Common myeloid progenitor, CD34-positive (primary cell): ENCODE measurements at regions not wholly inside any gene's neighbourhood (a gene's known extent, or its start where the extent isn't known, plus 50 kb on each side); places are given as distances from the start of the nearest gene placed in this dataset.

Experiments used
- CTCF ChIA-PET: fragments of 350-600 bp; sonication (Branson Sonifier 250); formaldehyde crosslinking; loops from one replicate; lab custom pipeline; 2021; ENCODE audit warnings: antibody characterized with exemption; lab: Charles Lee
- POLR2A ChIA-PET: fragments of 350-600 bp; sonication (Branson Sonifier 250); formaldehyde crosslinking; loops from one replicate; lab custom pipeline; 2021; ENCODE audit warnings: antibody characterized with exemption; lab: Charles Lee
- DNase-seq, 3 donors: peaks; one replicate each; pipeline versions ENCODE4 v3.0.0 to v3.0.0-alpha.2; 2013
- H3K27ac ChIP-seq, 2 experiments: 1 replicate in 1 of 2; 2 replicates in 1 of 2; pipeline ENCODE4 v1.7.0; 2013; ENCODE audit warnings: inconsistent platforms in 2 of 2, low read length in 2 of 2, mild to moderate bottlenecking in 2 of 2, low read depth in 1 of 2, moderate library complexity in 1 of 2; ENCODE audit not compliant: severe bottlenecking in 2 of 2, insufficient read depth in 1 of 2, poor library complexity in 1 of 2
- H3K27me3 ChIP-seq, 5 experiments: replicated peaks in 2 of 5; 1 replicate in 3 of 5; 2 replicates in 2 of 5; pipeline versions ENCODE4 v1.6.1 to v1.7.0; 2013; ENCODE audit warnings: low read length in 4 of 5, mild to moderate bottlenecking in 2 of 5, moderate library complexity in 2 of 5, inconsistent platforms in 1 of 5; ENCODE audit not compliant: insufficient read depth in 5 of 5, control insufficient read depth in 4 of 5
- H3K36me3 ChIP-seq, 4 experiments: 1 replicate in 2 of 4; 2 replicates in 2 of 4; pipeline versions ENCODE4 v1.6.1 to v1.7.0; 2013; ENCODE audit warnings: low read length in 3 of 4, control low read depth in 1 of 4, mild to moderate bottlenecking in 1 of 4; ENCODE audit not compliant: control insufficient read depth in 4 of 4, insufficient read depth in 4 of 4
- H3K4me1 ChIP-seq, 4 experiments: 1 replicate in 3 of 4; 2 replicates in 1 of 4; pipeline versions ENCODE4 v1.6.1 to v1.7.1; 2013; ENCODE audit warnings: low read length in 3 of 4, mild to moderate bottlenecking in 3 of 4, control low read depth in 1 of 4, inconsistent platforms in 1 of 4, moderate library complexity in 1 of 4; ENCODE audit not compliant: control insufficient read depth in 4 of 4, insufficient read depth in 4 of 4; ENCODE audit errors: control extremely low read depth in 1 of 4
- H3K4me3 ChIP-seq, 7 experiments: 1 replicate in 4 of 7; 2 replicates in 3 of 7; pipeline versions ENCODE4 v1.5.1 to v1.7.0; 2013; ENCODE audit warnings: mild to moderate bottlenecking in 7 of 7, low read length in 6 of 7, moderate library complexity in 6 of 7, inconsistent platforms in 2 of 7, low read depth in 2 of 7, control low read depth in 1 of 7; ENCODE audit not compliant: insufficient read depth in 4 of 7, control insufficient read depth in 1 of 7; ENCODE audit errors: extremely low read depth in 1 of 7
- H3K9me3 ChIP-seq, 5 experiments: 1 replicate in 4 of 5; 2 replicates in 1 of 5; pipeline versions ENCODE4 v1.6.1 to v1.7.1; 2013; ENCODE audit warnings: low read length in 4 of 5, mild to moderate bottlenecking in 2 of 5, inconsistent platforms in 1 of 5, low read depth in 1 of 5, moderate library complexity in 1 of 5; ENCODE audit not compliant: control insufficient read depth in 4 of 5, insufficient read depth in 2 of 5; ENCODE audit errors: control extremely low read depth in 1 of 5
- WGBS: methylation state at CpG from one replicate; pipeline ENCODE4 v1.1.5; 2013; ENCODE audit not compliant: insufficient coverage; 5-methylcytosine and 5-hydroxymethylcytosine counted together

DNA sequence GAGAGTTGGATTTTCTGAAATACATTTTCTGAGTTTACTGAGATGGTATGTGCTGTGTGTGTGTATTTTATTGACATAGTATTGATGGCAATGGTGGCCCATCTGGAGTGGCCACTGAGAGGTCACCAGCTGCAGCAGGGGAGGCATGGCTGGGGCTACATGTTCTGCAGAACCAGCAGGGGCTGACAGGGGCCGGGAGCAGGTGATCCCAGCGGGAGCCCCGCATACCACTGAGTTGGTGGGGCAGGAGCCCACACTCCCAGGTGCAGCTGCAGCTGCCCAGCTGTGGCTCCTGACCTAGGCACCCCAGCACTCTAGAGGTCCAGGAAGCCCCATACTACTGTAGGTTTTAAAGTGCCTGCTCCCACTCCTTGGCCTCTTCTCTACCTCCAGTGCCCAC is 1044.2 kb upstream of the CDH9 start:
- H3K36me3 ChIP-seq, result no peaks in the 10 kb centered on the region
- CTCF ChIA-PET, result no interaction called here
- no peaks in the 10 kb centered on the region for H3K9me3 ChIP-seq
- H3K4me1 ChIP-seq, result no peaks in the 10 kb centered on the region
- no peak overlapping the region for H3K27ac ChIP-seq
- 100% methylated on average over 3 of the region's 3 CpGs for WGBS
- POLR2A ChIA-PET, result no interaction called here
- no peak overlapping the region for H3K4me3 ChIP-seq
- no peaks in the 10 kb centered on the region for H3K27me3 ChIP-seq
- no peak for DNase-seq

DNA sequence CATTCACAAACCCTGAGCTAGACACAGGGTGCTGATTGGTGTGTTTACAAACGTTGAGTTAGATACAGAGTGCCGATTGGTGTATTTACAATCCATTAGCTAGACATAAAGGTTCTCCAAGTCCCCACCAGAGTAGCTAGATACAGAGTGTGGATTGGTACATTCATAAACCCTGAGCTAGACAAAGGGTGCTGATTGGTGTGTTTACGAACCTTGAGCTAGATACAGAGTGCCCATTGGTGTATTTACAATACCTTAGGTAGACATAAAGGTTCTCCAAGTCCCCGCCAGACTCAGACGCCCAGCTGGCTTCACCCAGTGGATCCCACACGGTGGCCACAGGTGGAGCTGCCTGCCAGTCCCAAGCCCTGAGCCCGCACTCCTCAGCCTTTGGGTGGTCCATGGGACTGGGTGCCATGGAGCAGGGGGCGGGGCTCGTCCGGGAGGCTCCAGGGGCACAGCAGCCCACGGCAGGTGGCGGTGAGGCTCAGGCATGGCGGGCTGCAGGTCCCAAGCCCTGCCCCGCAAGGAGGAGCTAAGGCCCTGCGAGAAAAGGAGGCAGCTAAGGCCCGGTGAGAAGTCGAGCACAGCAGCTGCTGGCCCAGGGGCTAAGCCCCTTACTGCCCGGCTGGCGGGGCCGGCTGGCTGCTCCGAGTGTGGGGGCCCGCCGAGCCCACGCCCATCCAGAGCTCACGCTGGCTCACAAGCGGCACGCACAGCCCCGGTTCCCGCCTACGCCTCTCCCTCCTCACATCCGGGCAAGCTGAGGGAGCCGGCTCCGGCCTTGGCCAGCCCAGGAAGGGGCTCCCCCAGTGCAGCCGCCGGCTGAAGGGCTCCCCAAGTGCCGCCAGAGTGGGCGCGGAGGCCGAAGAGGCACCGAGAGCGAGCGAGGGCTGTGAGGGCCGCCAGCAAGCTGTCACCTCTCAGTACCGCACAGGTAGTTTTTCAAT is 1039.2 kb upstream of the CDH9 start:
- CTCF ChIA-PET, result no interaction called here
- H3K9me3 ChIP-seq, result peaks cover 0 to 4% (median 0%) of the 10 kb centered on the region in 5 experiments
- DNase-seq, result no peak
- POLR2A ChIA-PET, result no interaction called here
- H3K27ac ChIP-seq, result no peak overlapping the region
- H3K27me3 ChIP-seq, result no peaks in the 10 kb centered on the region
- no peaks in the 10 kb centered on the region for H3K36me3 ChIP-seq
- H3K4me3 ChIP-seq, result no peak overlapping the region
- WGBS, result 97% methylated on average over 33 of the region's 44 CpGs
- no peaks in the 10 kb centered on the region for H3K4me1 ChIP-seq

DNA sequence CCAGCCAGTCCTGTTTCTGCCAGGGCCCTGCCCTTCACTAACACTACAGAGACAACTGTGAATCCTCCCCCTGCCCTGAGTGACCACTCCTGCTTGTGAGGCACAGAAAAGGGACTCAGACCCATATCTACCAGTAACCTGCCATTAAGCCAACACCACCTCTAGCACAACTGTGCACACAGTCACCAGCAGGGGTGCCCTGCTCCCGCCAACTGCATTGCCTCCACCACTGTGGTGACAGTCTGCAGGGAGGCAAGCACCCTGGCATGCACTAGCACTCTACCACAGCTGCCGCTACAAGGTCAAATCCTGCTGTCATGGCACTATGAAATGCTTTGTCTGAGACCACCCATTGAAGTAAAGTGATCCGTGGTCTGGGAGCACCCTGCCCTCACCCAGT is 1028.5 kb upstream of the CDH9 start:
- WGBS, result 100% methylated on average over 3 of the region's 3 CpGs
- DNase-seq, result no peak
- CTCF ChIA-PET, result no interaction called here
- POLR2A ChIA-PET, result no interaction called here
- H3K9me3 ChIP-seq, result no peaks in the 10 kb centered on the region
- H3K27me3 ChIP-seq, result no peaks in the 10 kb centered on the region
- H3K27ac ChIP-seq, result no peak overlapping the region
- no peaks in the 10 kb centered on the region for H3K4me1 ChIP-seq
- no peak overlapping the region for H3K4me3 ChIP-seq
- no peaks in the 10 kb centered on the region for H3K36me3 ChIP-seq

DNA sequence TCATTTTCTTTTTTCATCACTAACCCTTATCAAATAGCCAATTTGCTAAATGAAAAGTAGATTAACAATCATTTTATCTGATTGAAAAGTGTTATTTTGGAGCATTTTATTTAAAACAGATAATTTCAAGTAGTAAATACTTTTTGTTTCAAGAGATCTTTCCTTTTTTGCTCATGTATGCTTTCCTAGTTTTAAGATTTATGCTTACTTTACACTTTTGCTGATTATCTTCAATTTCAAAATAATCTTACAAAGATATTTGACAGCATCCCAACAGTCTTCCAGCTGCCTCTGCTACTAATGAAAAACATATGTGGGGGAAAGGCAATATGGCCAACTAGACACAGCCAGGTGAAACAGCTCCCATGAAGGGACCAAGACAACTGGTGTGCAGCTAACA is 1027.3 kb upstream of the CDH9 start:
- POLR2A ChIA-PET, result no interaction called here
- no peak for DNase-seq
- no peak overlapping the region for H3K27ac ChIP-seq
- CTCF ChIA-PET, result interaction anchor here (1.2 kb wide), 1 partner anchor 24 kb away, joined by 3 read pairs; no protein-coding TSS in a partner anchor
- no peak overlapping the region for H3K4me3 ChIP-seq
- H3K27me3 ChIP-seq, result no peaks in the 10 kb centered on the region
- no peaks in the 10 kb centered on the region for H3K9me3 ChIP-seq
- no peaks in the 10 kb centered on the region for H3K36me3 ChIP-seq
- no peaks in the 10 kb centered on the region for H3K4me1 ChIP-seq

DNA sequence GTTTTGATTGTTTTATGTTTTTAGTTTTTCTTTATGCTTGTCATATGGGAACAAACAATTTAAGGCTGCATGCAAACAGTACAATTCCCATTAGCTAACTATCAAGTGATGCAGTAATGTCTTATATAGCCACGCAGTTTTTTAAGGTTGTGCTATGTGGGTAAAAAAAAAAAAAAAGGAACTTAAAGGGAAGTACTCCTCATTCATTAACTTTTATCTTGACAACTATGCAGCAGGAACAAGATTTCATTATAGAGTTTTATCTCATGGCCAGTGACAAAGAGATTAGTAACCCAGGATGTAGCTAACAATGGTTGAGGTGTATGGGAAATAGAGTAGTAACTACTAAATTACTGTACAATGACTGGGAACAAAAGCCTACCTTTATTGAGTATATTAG is 1008.2 kb upstream of the CDH9 start:
- no CpG with 5 or more reads among the region's 1 CpG for WGBS
- Histone ChIP-seq H3K27ac (no peak overlapping the region), H3K27me3 (no peaks in the 10 kb centered on the region), H3K36me3 (no peaks in the 10 kb centered on the region), H3K4me3 (no peak overlapping the region), H3K9me3 (no peaks in the 10 kb centered on the region), H3K4me1 (peaks cover 0 to 9% (median 4%) of the 10 kb centered on the region in 4 experiments)
- ChIA-PET CTCF (no interaction called here), POLR2A (no interaction called here)
- DNase-seq, result peak; percentile 31 to 79 (median 58)

DNA sequence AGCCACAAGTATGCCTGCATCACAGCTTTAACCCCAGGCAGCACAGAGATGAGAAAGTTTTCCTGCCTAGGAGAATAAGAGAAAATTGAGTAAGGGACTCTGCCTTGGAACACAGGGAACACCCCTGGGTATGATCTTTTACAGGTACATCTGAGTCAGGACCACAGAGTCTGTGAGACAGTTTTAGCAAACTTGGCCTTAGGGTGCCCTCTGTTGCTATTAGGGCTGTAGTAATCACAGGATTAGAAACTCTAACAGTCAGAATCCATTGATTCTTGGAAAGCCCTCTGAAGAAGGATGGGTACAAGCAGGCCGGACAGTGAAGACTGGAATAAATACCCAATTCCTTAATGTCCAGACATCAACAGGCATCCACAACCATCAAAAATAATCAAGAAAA is 989.5 kb upstream of the CDH9 start:
- POLR2A ChIA-PET, result no interaction called here
- DNase-seq, result no peak
- no peak overlapping the region for H3K27ac ChIP-seq
- H3K36me3 ChIP-seq, result no peaks in the 10 kb centered on the region
- CTCF ChIA-PET, result no interaction called here
- WGBS, result no CpG with 5 or more reads among the region's 1 CpG
- no peaks in the 10 kb centered on the region for H3K27me3 ChIP-seq
- no peak overlapping the region for H3K4me3 ChIP-seq
- H3K9me3 ChIP-seq, result peaks cover 0 to 21% (median 2%) of the 10 kb centered on the region in 5 experiments
- no peaks in the 10 kb centered on the region for H3K4me1 ChIP-seq

DNA sequence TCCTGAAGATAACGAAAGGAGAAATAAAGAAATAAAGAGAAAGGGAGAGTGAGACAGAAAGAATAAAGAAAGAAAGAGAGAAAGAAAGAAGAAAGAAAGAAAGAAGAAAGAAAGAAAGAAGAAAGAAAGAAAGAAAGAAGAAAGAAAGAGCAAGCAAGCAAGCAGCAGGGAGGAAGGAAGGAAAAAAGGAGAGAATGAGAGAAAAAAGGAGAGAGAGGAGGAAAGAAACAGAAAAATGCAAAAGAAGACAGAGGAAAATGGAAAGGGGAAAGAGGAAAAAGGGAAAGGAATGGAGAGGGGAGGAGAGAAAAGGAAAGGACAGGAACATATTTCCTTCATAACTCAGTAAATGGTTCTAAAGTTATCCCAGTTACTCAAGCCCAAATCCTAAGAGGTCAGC is 978.8 kb upstream of the CDH9 start:
- Histone ChIP-seq H3K4me1 (no peaks in the 10 kb centered on the region), H3K4me3 (no peak overlapping the region), H3K27me3 (no peaks in the 10 kb centered on the region), H3K36me3 (no peaks in the 10 kb centered on the region), H3K27ac (no peak overlapping the region), H3K9me3 (peaks cover 3 to 37% (median 17%) of the 10 kb centered on the region in 5 experiments)
- ChIA-PET CTCF (no interaction called here), POLR2A (no interaction called here)
- DNase-seq, result no peak
- 100% methylated on average over 1 of the region's 1 CpG for WGBS
